ENCODE measurements at regions not wholly inside any gene's neighbourhood (a gene's known extent, or its start where the extent isn't known, plus 50 kb on each side); places are given as distances from the start of the nearest gene placed in this dataset.
"Not testable (repeated sequence)": the region's sequence is repeated elsewhere in the genome, so short reads cannot be mapped to it uniquely, and the experiment has no call there.

DNA sequence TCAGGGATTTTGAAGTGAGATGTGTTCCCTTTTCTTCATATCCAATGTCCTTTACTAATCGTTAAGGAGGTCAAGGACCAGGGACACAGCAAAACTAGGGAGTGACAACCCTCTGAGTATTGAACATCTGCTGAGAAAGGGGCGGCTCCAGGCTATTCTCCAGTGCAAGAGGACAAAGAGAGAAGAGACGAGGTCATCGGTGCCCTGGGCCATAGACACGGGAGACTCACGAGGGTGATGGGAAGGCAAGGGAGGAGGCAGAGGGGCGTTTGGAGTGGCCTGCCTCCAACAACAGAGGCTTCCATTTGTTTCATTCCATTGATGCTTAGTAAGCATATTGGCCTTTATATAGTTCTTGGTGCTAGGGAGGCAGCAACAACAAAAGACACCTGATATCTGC, 268.4 kb downstream of the CXCL12 start:
- no TSS peak for BruUV-seq (replicated peaks)
- Histone ChIP-seq H3K9me3 (ENCODE audit: control insufficient read depth, insufficient read depth, low read depth, low read length) (no peaks in the 10 kb centered on the region), H3K27ac (ENCODE audit: low read length) (no peak overlapping the region), H3K27me3 (ENCODE audit: control insufficient read depth, insufficient read depth, low read length) (no peaks in the 10 kb centered on the region), H3K4me1 (ENCODE audit: control insufficient read depth, insufficient read depth, low read length) (no peaks in the 10 kb centered on the region), H3K4me3 (ENCODE audit: low read depth in 2 of 2, low read length in 2 of 2) (no peak overlapping the region), H3K36me3 (ENCODE audit: control insufficient read depth, insufficient read depth, low read length) (no peaks in the 10 kb centered on the region)
- intact Hi-C loops (cut with micrococcal nuclease; ENCODE audit: unreplicated experiment) = no loop called here
- no peak for DNase-seq (ENCODE audit: low read depth, low spot score)
- ATAC-seq = no peak
- CTCF ChIA-PET = no interaction called here
- POLR2A ChIA-PET = no interaction called here
- in situ Hi-C loops (cut with HindIII; ENCODE audit: low pct_unique_long_range_greater_than_20kb, low sequenced_read_pairs) = no loop called here
- TF ChIP-seq POLR2AphosphoS5 (IDR thresholded peaks at IDR 0.05; ENCODE audit: low read depth, low read length) (no peak), SIN3A (IDR thresholded peaks at IDR 0.05; ENCODE audit: borderline replicate concordance, insufficient read depth, low read depth, low read length) (no peak), TCF7L2 (IDR thresholded peaks at IDR 0.05; ENCODE audit: low read depth, low read length) (no peak), CTCF (IDR thresholded peaks at IDR 0.05) (no peak)
- TF ChIP-seq, protein P1, sequence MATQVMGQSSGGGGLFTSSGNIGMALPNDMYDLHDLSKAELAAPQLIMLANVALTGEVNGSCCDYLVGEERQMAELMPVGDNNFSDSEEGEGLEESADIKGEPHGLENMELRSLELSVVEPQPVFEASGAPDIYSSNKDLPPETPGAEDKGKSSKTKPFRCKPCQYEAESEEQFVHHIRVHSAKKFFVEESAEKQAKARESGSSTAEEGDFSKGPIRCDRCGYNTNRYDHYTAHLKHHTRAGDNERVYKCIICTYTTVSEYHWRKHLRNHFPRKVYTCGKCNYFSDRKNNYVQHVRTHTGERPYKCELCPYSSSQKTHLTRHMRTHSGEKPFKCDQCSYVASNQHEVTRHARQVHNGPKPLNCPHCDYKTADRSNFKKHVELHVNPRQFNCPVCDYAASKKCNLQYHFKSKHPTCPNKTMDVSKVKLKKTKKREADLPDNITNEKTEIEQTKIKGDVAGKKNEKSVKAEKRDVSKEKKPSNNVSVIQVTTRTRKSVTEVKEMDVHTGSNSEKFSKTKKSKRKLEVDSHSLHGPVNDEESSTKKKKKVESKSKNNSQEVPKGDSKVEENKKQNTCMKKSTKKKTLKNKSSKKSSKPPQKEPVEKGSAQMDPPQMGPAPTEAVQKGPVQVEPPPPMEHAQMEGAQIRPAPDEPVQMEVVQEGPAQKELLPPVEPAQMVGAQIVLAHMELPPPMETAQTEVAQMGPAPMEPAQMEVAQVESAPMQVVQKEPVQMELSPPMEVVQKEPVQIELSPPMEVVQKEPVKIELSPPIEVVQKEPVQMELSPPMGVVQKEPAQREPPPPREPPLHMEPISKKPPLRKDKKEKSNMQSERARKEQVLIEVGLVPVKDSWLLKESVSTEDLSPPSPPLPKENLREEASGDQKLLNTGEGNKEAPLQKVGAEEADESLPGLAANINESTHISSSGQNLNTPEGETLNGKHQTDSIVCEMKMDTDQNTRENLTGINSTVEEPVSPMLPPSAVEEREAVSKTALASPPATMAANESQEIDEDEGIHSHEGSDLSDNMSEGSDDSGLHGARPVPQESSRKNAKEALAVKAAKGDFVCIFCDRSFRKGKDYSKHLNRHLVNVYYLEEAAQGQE (IDR thresholded peaks at IDR 0.05; ENCODE audit: insufficient read depth in 1 of 2, low read depth in 2 of 2, low read length in 1 of 2) = no peak

DNA sequence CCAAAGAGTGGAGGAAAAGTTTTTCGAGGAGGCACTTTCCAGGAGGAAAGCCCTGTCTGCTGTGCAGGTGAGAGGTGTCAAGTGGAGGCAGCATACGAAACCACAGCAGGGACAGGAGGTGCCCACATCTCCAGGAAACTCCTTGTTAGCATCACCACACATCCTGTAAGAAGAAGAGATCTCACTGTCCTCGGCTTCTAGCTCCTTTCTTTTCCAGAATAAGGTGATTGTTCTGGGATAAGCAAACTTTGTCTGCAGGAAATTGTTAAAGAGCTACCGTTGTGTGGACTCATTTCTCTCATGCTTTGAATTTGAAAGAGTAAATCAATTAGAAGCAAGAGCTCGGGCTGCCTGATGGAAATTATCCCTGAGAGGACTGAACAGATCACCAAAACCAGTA, 269.4 kb downstream of the CXCL12 start:
- H3K27ac ChIP-seq (ENCODE audit: low read length) = no peak overlapping the region
- POLR2A ChIA-PET = no interaction called here
- H3K4me1 ChIP-seq (ENCODE audit: control insufficient read depth, insufficient read depth, low read length) = no peaks in the 10 kb centered on the region
- TF ChIP-seq SIN3A (IDR thresholded peaks at IDR 0.05; ENCODE audit: borderline replicate concordance, insufficient read depth, low read depth, low read length) (no peak), TCF7L2 (IDR thresholded peaks at IDR 0.05; ENCODE audit: low read depth, low read length) (no peak)
- no peaks in the 10 kb centered on the region for H3K9me3 ChIP-seq (ENCODE audit: control insufficient read depth, insufficient read depth, low read depth, low read length)
- H3K27me3 ChIP-seq (ENCODE audit: control insufficient read depth, insufficient read depth, low read length) = no peaks in the 10 kb centered on the region
- DNase-seq (ENCODE audit: low read depth, low spot score) (no peak), ATAC-seq (no peak)
- H3K36me3 ChIP-seq (ENCODE audit: control insufficient read depth, insufficient read depth, low read length) = no peaks in the 10 kb centered on the region
- intact Hi-C loops (cut with micrococcal nuclease; ENCODE audit: unreplicated experiment) (no loop called here), in situ Hi-C loops (cut with HindIII; ENCODE audit: low pct_unique_long_range_greater_than_20kb, low sequenced_read_pairs) (no loop called here)
- no TSS peak for BruUV-seq (replicated peaks)
- CTCF ChIA-PET = no interaction called here
- no peak overlapping the region for H3K4me3 ChIP-seq (ENCODE audit: low read depth in 2 of 2, low read length in 2 of 2)

DNA sequence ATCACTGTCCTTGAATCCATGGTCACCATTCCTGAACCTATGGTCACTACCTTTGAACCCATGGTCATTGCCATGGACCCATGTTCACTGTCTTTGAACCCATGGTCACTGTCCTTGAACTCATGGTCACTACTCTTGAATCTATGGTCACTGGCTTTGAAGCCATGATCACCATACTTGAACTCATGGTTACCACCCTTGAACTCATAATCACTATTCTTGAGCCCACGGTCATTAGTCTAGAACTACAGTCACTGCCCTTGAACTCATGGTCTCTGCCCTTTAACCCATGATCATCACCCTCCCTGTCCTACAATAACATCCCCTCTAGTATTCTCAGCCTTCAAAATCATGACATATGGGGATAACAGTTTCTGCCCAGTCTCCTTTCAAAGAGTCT, 270.5 kb downstream of the CXCL12 start:
- ATAC-seq = no peak
- ChIA-PET POLR2A (no interaction called here), CTCF (no interaction called here)
- TF ChIP-seq SIN3A (IDR thresholded peaks at IDR 0.05; ENCODE audit: borderline replicate concordance, insufficient read depth, low read depth, low read length) (no peak), CTCF (IDR thresholded peaks at IDR 0.05) (no peak), POLR2AphosphoS5 (IDR thresholded peaks at IDR 0.05; ENCODE audit: low read depth, low read length) (no peak), TCF7L2 (IDR thresholded peaks at IDR 0.05; ENCODE audit: low read depth, low read length) (no peak)
- TF ChIP-seq, protein P1 (IDR thresholded peaks at IDR 0.05; ENCODE audit: insufficient read depth in 1 of 2, low read depth in 2 of 2, low read length in 1 of 2) = no peak
- in situ Hi-C loops (cut with HindIII; ENCODE audit: low pct_unique_long_range_greater_than_20kb, low sequenced_read_pairs) (no loop called here), intact Hi-C loops (cut with micrococcal nuclease; ENCODE audit: unreplicated experiment) (no loop called here)
- Histone ChIP-seq H3K4me1 (ENCODE audit: control insufficient read depth, insufficient read depth, low read length) (no peaks in the 10 kb centered on the region), H3K27me3 (ENCODE audit: control insufficient read depth, insufficient read depth, low read length) (no peaks in the 10 kb centered on the region), H3K9me3 (ENCODE audit: control insufficient read depth, insufficient read depth, low read depth, low read length) (no peaks in the 10 kb centered on the region), H3K36me3 (ENCODE audit: control insufficient read depth, insufficient read depth, low read length) (no peaks in the 10 kb centered on the region), H3K4me3 (ENCODE audit: low read depth in 2 of 2, low read length in 2 of 2) (no peak overlapping the region), H3K27ac (ENCODE audit: low read length) (no peak overlapping the region)
- DNase-seq (ENCODE audit: low read depth, low spot score) = no peak
- BruUV-seq (replicated peaks) = no TSS peak

- H3K4me1 ChIP-seq (ENCODE audit: control insufficient read depth, insufficient read depth, low read length); in situ Hi-C loops (cut with HindIII; ENCODE audit: low pct_unique_long_range_greater_than_20kb, low sequenced_read_pairs); H3K27ac ChIP-seq (ENCODE audit: low read length); H3K27me3 ChIP-seq (ENCODE audit: control insufficient read depth, insufficient read depth, low read length); H3K9me3 ChIP-seq (ENCODE audit: control insufficient read depth, insufficient read depth, low read depth, low read length); intact Hi-C loops (cut with micrococcal nuclease; ENCODE audit: unreplicated experiment); POLR2A ChIA-PET; BruUV-seq (replicated peaks); H3K4me3 ChIP-seq (ENCODE audit: low read depth in 2 of 2, low read length in 2 of 2); ATAC-seq; H3K36me3 ChIP-seq (ENCODE audit: control insufficient read depth, insufficient read depth, low read length); DNase-seq (ENCODE audit: low read depth, low spot score); CTCF ChIA-PET: not testable (repeated sequence)
Observed at GRCh38 chr10:44112280-44112679, 272.6 kb downstream of the CXCL12 start.
